ENCODE measurements at regions not wholly inside any gene's neighbourhood (a gene's known extent, or its start where the extent isn't known, plus 50 kb on each side); places are given as distances from the start of the nearest gene placed in this dataset.
A peak's percentile ranks its signal among the peaks of the same experiment; 100 is the strongest.

- no peak for DNase-seq (ENCODE audit: low spot score)
Observed at GRCh38 chr12:125678589-125678993, 613.4 kb downstream of the AACS start.

GRCh38 chr12:125683748-125684381 is 618.6 kb downstream of the AACS start:
- DNase-seq (ENCODE audit: low spot score) = peak; percentile 36

- no peak for DNase-seq (ENCODE audit: low spot score)
Observed at GRCh38 chr12:125684968-125685790, 619.9 kb downstream of the AACS start.

- no peak for DNase-seq (ENCODE audit: low spot score)
Observed at GRCh38 chr12:125685915-125686314, 620.7 kb downstream of the AACS start.

- no peak for DNase-seq (ENCODE audit: low spot score)
Observed at GRCh38 chr12:125687403-125687802, 622.2 kb downstream of the AACS start.

- no peak for DNase-seq (ENCODE audit: low spot score)
Observed at GRCh38 chr12:125687820-125688219, 622.6 kb downstream of the AACS start.

GRCh38 chr12:125688223-125688622 is 623.0 kb downstream of the AACS start:
- no peak for DNase-seq (ENCODE audit: low spot score)

GRCh38 chr12:125688881-125689280 is 623.6 kb downstream of the AACS start:
- DNase-seq (ENCODE audit: low spot score) = no peak

GRCh38 chr12:125689576-125690410 is 624.6 kb downstream of the AACS start:
- no peak for DNase-seq (ENCODE audit: low spot score)

GRCh38 chr12:125690841-125691240 is 625.6 kb downstream of the AACS start:
- DNase-seq (ENCODE audit: low spot score) = no peak

- DNase-seq (ENCODE audit: low spot score) = no peak
Observed at GRCh38 chr12:125696054-125696453, 630.8 kb downstream of the AACS start.

GRCh38 chr12:125704803-125705202 is 639.6 kb downstream of the AACS start:
- no peak for DNase-seq (ENCODE audit: low spot score)

- no peak for DNase-seq (ENCODE audit: low spot score)
Observed at GRCh38 chr12:125720961-125721360, 655.7 kb downstream of the AACS start.

GRCh38 chr12:125734137-125734536 is 668.9 kb downstream of the AACS start:
- peak; percentile 37 for DNase-seq (ENCODE audit: low spot score)

- no peak for DNase-seq (ENCODE audit: low spot score)
Observed at GRCh38 chr12:125738211-125738610, 673.0 kb downstream of the AACS start.

- DNase-seq (ENCODE audit: low spot score) = no peak
Observed at GRCh38 chr12:125742413-125742812, 677.2 kb downstream of the AACS start.

- no peak for DNase-seq (ENCODE audit: low spot score)
Observed at GRCh38 chr12:125744201-125744600, 679.0 kb downstream of the AACS start.

GRCh38 chr12:125755512-125755911 is 690.3 kb downstream of the AACS start:
- DNase-seq (ENCODE audit: low spot score) = peak; percentile 26

- no peak for DNase-seq (ENCODE audit: low spot score)
Observed at GRCh38 chr12:125766091-125766490, 700.9 kb downstream of the AACS start.

- DNase-seq (ENCODE audit: low spot score) = no peak
Observed at GRCh38 chr12:125772403-125772802, 707.2 kb downstream of the AACS start.

GRCh38 chr12:125773033-125773640 is 707.9 kb downstream of the AACS start:
- peak; percentile 80 for DNase-seq (ENCODE audit: low spot score)

GRCh38 chr12:125775507-125775906 is 710.3 kb downstream of the AACS start:
- no peak for DNase-seq (ENCODE audit: low spot score)

Data from NAMALWA (cell line).